VCaP (cell line): ENCODE measurements at regions not wholly inside any gene's neighbourhood (a gene's known extent, or its start where the extent isn't known, plus 50 kb on each side); places are given as distances from the start of the nearest gene placed in this dataset.

ENCODE experiments used
- H3K27ac ChIP-seq: fragments of 450-650 bp; 2 replicates; pipeline ENCODE4 v1.5.1; 2017
- TF ChIP-seq, protein P1 (sequence below): fragments of 450-650 bp; conservative IDR thresholded peaks from 2 replicates; pipeline ENCODE4 v1.5.1; 2017; ENCODE audit warnings: mild to moderate bottlenecking, moderate library complexity

DNA sequence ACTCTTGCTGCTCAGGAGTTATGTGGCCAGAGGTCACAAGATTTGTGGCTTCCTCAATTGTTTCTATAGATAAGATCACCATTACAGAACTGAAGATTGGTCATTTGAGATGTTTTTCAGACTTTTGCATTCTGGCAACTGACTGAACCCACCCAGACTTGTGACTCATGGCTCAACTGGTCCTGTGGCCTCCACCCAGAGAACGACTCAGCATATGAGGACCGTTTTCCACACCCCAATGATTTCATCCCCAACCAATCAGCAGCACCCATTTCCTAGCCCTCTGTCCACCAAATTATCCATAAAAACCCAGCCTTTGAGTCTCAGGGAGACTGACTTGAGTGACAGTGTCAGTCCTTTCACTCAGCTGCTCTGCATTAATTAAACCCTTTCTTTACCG lies 143.2 kb upstream of the ASIC2 start:
- no peak overlapping the region for H3K27ac ChIP-seq
- TF ChIP-seq, protein P1, sequence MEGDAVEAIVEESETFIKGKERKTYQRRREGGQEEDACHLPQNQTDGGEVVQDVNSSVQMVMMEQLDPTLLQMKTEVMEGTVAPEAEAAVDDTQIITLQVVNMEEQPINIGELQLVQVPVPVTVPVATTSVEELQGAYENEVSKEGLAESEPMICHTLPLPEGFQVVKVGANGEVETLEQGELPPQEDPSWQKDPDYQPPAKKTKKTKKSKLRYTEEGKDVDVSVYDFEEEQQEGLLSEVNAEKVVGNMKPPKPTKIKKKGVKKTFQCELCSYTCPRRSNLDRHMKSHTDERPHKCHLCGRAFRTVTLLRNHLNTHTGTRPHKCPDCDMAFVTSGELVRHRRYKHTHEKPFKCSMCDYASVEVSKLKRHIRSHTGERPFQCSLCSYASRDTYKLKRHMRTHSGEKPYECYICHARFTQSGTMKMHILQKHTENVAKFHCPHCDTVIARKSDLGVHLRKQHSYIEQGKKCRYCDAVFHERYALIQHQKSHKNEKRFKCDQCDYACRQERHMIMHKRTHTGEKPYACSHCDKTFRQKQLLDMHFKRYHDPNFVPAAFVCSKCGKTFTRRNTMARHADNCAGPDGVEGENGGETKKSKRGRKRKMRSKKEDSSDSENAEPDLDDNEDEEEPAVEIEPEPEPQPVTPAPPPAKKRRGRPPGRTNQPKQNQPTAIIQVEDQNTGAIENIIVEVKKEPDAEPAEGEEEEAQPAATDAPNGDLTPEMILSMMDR: no peak

DNA sequence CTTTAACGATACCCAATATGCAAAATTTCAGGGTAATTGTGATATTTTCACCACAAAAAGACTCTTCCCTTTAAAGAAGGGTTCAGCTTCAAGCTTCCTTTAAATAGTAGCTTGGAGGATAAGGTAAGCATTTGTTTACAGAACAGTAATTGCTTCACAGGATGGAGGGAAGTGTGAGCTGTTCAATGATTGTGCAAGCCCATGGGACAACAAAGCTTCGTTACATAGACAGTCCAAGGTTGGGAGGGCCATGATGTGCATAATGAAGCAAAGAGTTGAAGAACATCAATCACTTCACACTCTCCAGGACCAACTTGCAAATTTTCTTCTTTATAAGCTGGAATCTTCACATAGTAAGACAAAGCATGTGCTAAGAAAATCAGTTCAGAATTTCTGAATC lies 145.0 kb upstream of the ASIC2 start:
- TF ChIP-seq, protein P1: no peak
- no peak overlapping the region for H3K27ac ChIP-seq

DNA sequence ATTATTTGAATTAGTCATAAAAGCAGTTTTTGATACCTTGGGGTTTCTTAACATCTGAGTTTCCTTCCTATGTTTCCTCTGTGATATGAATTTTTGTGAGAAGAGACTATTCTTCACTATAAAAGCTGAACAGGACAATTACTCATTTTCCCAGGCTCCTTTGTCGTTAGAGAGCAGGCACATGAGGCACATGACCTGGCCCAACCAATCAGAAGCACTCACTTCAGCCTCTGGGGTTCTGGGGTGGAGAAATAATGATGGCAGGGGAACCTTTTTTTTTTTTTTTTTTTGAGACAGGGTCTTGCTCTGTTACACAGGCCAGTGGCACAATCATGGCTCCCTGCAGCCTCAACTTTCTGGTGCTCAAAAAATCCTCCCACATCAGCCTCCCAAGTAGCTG lies 145.5 kb upstream of the ASIC2 start:
- TF ChIP-seq, protein P1: no peak
- H3K27ac ChIP-seq: no peak overlapping the region

DNA sequence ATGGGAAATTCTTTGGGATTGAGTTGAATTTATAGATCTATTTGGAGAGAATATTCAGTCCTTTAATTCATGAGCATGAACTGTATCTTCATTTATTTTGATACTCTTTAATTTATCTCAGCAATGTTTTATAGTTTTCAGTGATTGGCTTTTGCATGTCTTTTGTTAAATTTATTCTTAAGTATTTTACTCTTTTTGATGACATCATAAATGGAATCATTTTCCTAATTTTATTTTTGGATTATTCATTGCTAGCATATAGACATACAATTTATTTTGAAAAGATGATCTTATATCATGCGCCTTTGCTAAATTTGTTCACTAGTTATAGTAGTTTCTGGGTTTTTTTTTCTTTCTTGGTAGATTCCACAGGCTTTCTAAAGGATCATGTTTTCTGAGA lies 149.2 kb upstream of the ASIC2 start:
- H3K27ac ChIP-seq: no peak overlapping the region
- TF ChIP-seq, protein P1: no peak

DNA sequence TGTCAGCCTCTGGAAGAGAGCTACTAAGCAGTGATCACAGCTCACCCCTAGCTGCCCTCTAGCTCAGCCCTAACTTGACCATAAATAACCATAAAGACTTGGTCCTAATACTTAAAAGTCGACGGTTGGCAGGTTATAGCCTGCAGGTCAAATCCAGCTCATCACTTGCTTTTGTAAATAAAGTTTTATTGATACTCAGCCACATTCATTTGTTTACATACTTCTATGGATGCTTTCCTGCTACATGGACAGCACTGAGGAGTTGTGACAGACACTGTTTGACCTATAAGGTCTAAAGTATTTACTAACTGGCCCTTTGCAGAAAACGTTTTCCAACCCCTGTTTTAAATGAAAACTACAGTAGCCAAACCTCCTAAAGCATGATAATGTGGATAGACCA lies 151.6 kb upstream of the ASIC2 start:
- no peak overlapping the region for H3K27ac ChIP-seq
- TF ChIP-seq, protein P1: no peak

DNA sequence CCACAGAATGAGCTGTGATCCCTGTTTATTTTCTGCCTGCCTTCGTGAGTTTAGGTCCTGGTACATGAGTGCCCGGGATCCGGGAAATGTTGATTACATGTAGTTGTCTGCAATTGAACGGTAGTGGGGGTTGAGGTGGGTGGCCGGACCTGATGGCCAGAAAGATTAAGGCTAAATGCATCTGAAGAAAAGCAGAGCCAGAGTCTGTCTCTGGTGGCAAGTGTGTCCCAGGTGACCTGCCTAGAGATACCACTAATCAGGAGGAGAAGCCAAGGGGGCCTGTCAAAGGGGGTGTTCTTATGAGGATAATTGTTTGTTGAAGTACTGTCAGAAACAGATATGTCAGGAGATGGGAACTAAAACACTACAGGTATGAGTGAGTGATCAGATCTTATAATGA lies 154.0 kb upstream of the ASIC2 start:
- H3K27ac ChIP-seq: no peak overlapping the region
- TF ChIP-seq, protein P1: no peak

DNA sequence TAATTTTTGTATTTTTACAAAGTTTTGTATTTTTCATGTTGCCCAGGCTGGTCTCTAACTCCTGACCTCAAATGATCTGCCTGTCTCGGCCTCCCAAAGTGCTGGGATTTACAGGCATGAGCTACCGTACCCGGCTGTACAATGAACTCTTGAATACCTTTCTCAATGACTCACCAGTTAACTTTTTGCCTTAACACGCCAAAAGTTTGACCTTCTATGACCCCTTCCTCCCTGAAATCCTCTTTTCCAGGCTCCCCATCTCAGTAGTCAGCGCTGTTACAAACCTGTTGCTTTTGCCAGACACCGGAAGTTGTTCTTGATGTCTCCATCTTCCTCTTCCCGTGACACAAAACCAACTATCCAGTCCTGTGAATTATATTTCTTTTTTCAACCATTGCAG lies 158.1 kb upstream of the ASIC2 start:
- TF ChIP-seq, protein P1: no peak

DNA sequence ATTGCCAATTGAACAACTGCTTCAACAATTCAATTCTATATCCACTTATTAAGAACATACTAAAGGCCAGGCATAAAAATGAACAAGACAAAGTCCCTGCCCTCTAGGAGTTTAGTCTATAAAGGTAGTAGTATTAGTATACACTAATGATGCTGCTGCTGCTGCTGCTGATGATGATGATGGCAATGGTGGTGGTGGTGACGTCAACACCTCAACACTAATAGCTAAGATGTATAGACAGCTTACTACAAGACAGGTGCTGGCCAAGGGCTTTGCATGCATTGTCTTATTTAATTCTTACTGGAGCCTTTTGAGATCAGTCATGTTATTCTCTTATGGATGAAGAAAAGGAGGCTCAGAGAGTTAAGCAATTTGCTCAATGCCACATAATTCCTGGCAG lies 164.4 kb upstream of the ASIC2 start:
- TF ChIP-seq, protein P1: no peak
- no peak overlapping the region for H3K27ac ChIP-seq

More for the DNA sequence above, 158.1 kb upstream of the ASIC2 start:
- H3K27ac ChIP-seq: no peak overlapping the region
